ENCODE measurements at regions not wholly inside any gene's neighbourhood (a gene's known extent, or its start where the extent isn't known, plus 50 kb on each side); places are given as distances from the start of the nearest gene placed in this dataset.
"Not testable (repeated sequence)": the region's sequence is repeated elsewhere in the genome, so short reads cannot be mapped to it uniquely, and the experiment has no call there.

DNA sequence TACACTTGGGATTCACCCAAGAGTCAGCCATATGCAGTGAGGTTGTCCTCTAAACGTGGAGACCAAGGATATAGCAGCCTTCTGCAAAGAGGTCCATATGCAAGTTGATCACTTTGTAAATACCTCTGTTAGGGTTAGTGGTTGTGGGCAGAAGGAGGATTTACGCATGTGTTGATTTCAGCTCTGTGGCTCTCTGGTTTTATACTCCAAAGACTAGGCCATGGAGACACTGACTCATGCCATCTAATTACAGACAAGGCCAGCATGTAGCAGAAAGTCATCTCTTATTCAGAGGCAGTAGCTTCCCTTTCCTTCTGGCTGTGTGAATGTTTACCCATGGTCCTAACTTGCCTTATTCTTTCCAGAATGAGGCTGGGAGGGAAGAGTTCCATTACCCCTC, 140.9 kb upstream of the GOLGA6L4 start:
- DNase-seq, result not testable (repeated sequence)

DNA sequence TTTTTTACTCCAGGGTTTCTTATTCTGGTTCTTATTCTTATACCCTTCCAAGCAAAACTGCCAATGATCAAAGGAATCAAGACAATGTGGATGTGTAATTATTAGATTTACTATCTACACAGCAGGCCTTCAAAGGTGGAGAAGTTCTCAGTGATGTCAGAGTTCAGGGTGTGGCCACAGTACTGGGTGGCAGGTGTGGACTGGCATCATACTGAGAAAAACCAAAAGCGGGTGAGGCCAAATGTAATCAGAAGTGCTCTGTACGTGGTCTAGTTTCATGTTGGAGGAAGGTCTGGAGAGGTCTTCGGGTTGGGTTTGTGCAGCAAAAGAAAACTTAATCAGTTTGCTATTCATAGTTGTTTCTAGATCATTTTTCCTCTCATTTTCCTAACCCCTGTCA, 138.5 kb upstream of the GOLGA6L4 start:
- not testable (repeated sequence) for DNase-seq

DNA sequence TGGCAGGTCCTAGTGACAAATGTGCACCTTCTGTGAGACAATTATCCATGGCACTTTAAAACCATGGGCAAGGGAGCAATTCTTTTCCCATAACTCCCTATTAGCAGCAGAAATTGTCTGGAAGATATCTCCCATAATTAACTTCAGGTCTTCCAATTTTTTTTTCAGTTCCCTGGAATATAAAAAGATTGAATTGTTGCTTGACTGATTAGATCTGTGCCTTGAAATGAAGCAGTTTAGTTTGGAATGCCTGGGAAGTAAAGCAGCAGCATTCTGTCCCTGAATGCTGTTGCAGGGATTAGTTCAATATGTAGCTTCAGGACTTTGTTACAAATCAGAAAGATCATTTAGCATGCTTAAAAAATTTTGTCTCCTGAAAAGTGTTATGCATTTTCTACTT, 137.0 kb upstream of the GOLGA6L4 start:
- DNase-seq, result no peak

DNA sequence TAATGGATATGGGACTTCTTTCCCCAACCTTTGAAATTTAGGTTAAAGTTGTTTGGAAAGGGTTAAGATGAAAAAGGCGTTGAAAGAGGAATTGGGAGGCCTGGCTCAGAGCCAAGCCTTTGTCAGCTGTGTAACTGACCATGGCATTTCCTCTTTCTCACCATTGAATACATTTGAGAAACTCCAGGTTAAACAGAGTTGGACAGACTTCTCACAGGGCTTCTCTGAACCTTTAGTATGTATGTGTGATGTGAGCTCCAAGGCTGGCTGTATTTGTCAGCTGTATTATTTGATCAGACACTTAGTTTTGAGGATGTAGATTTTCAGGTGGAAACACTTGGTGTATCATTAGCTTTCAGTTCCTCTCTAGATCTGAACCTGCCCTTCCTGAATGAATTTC, 136.4 kb upstream of the GOLGA6L4 start:
- no peak for DNase-seq

DNA sequence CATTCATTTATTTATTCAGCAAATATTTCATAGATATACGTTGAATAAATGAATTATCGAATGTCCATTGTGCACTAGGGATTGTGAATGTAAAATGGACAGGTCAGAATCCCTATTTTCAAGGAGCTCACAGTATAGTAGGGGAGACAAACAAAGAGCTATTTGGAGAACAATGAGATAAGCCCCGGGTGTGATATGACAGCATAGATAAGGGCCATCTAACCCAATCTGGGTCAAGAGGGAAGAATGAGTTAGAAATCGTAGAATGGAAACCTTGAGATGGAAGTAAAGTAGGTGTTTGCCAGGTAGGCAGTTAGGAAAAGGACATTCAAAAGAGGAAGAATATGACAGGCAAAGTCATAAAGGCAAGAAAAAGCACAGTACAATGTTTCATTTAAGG, 132.2 kb upstream of the GOLGA6L4 start:
- DNase-seq, result no peak

DNA sequence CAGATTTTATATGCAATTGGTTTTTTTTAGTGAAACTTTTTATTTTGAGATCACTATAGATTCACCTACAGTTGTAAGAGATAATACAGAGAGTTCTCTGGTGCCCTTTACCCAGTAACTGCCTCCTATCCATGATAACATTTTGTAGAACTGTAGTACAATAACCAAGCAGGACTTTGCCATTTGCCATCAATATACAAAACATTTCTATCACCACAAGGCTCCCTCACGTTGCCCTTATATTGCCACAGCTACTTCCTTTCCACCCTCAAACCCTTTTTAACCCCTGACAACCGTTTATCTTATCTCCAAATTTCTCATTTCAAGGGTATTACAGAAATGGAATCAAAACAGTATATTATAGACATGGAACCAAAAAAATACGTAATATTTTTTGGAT, 130.7 kb upstream of the GOLGA6L4 start:
- no peak for DNase-seq

DNA sequence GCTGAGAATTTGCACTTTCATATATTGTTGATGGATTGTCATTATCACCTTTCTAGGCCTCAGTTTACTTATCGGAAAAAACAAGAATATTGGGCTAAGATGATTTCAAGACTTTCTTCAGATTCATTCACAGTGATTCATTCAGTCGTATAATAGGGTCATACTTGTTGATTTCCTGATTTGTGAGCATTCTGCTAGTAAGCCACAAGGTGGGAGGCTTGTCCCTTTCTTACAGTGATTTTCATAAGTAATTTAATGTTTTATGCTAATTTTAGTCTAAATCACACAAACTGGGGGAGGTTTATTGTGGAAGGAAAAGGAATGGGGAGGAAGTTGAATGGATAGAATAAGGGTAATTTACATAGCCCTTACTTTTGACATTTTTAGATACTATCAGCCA, 126.8 kb upstream of the GOLGA6L4 start:
- DNase-seq, result no peak

DNA sequence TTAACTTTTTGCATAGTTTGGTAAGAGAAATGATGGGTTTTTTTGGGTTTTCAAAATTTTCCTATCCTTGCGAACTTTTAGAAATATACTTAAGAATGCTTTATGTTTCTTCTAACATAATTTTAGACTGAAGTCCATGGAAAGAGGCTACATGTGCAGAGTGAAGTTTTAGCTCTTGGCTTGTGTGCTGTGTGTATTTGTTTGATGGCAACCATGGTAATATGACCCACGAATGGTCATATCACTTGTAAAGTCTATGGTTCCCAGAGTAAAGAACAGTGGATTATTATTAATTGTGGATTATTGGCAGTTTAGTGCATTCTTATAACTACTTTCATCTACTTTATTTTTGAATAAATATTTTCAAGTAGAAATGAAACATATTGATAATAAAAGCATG, 124.0 kb upstream of the GOLGA6L4 start:
- no peak for DNase-seq

DNA sequence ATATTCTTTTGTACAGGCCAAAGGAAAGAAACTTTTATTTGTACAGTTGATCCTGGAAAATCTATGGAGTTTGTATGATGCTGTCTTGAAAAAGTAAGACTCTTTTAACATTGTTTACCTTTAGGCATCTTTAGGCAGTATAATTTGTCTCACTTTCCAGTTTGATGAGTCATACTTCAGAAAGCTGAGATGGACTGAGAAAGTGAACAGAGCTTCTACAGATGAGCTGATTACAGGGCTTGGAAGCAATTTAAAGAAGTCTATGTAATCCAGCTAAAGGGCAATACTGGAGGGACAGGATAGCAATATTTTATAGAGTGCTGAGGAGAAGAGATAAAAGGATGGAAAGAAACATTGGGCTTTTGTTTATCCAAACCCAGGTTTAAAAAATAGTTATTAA, 123.5 kb upstream of the GOLGA6L4 start:
- DNase-seq, result peak; percentile 28

DNA sequence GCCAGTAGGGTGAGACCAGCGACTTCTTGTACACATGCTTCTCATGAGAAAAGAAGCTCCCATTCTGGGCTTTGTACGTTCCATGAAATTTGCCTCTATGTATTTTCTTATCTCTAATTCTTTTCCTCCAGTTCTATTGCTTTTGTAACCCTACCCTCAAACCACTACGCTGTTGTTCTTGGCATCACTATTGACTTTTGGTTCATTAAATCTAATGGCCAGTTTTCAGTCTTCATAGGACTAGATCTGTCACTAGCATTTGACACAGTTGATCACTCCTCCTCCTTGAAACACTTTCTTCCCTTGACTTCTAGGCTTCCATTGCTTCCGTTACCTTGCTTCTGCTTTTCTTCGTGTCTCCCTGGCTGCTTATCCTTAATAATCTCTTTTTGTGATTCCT, 121.7 kb upstream of the GOLGA6L4 start:
- no peak for DNase-seq

DNA sequence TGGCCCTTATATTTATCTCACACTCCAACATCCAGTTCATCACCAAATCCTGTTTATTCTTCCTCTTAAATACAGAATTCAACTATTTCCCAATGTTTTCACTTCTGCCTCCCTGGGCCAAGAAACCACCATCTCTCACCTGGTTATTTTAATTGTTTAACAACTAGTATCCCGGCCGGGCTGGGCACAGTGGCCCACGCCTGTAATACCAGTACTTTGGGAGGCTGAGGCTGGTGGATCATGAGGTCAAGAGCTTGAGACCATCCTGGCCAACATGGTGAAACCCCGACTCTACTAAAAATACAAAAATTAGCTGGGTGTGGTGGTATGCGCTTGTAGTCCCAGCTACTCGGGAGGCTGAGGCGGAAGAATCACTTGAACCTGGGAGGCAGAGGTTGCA, 120.9 kb upstream of the GOLGA6L4 start:
- DNase-seq, result not testable (repeated sequence)

DNA sequence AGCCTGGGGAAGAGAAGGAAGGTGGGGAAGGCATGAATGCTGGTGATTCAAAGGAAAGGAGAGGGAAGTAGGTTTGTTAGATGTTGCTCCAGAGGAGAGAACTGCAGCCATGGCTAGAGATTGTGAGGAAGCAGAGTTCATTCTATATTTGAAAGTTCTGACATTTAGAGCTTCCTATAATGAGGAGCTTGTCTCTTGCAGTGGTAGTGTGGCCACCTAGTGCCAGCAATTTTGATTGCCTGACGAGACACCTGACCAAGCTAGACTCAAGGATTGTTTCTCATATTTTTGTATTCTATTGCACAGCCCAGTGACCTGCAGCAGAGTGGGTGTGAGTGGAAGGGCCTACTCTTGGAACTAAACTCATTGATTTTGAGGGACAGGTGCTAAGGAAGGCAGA, 116.2 kb upstream of the GOLGA6L4 start:
- not testable (repeated sequence) for DNase-seq

DNA sequence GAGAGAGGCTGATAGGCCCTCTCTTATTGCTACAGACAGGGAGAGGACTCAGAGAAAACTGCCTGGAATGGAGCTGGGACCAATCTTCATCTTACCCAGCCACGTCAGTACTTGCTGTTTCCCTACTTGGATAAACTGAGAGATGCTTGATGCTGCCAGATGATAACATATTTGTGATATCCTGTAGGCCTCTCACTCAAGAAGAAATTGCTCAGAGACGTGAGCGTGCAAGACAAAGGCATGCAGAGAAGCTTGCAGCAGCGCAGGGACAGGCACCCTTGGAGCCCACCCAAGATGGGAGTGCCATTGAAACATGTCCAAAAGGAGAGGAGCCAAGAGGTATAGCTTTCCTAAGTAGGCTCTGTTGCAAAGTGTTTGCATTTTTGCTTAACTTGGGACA, 114.7 kb upstream of the GOLGA6L4 start:
- DNase-seq, result not testable (repeated sequence)

DNA sequence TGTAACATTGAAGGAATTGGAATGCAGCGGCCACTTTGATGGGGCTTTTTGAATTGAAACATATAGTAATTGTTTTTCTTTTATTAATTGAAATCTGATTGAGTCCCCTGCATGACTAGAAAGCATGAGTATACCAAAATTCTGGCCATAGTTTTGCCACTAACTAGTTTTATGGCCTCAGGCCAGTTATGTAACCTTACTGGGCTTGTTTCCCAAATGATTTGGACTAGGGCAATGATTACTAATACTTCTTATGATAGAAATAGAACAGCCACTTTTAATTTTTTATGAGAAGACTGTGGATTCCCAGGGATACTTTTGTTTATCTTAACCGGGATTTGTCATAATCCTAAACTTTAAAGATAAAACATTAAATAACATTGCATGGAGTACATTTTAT, 106.9 kb upstream of the GOLGA6L4 start:
- not testable (repeated sequence) for DNase-seq

DNA sequence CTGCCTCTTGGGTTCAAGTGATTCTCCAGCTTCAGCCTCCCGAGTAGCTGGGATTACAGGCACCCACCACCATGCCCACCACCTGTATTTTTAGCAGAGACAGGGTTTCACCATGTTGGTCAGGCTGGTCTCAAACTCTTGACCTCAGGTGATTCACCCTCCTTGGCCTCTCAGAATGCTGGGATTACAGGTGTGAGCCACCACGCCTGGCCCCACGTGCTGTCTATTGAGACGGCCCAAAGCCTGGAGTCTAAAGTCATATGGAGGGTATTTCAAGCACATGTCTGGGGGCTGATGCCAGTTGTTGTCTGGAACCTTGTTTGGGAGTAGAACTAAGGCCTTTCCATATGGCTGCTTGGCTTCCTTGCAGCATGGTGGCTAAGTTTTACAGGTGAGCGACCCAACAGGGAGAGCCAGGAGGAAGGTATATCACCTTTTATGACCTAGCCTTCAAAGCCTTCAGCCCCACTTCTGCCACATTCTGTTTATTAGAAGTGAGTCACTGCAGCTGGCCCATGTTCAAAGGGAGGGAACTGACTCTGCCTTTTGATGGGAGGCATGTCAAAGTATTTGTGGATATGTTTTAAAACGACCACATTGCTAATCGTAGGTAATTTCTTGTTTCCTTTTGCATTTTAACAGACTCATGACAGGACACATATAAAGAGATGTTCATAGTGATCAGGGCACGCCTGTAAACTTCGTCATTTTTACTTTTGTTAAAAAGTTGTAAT, 105.3 kb upstream of the GOLGA6L4 start:
- not testable (repeated sequence) for DNase-seq

DNA sequence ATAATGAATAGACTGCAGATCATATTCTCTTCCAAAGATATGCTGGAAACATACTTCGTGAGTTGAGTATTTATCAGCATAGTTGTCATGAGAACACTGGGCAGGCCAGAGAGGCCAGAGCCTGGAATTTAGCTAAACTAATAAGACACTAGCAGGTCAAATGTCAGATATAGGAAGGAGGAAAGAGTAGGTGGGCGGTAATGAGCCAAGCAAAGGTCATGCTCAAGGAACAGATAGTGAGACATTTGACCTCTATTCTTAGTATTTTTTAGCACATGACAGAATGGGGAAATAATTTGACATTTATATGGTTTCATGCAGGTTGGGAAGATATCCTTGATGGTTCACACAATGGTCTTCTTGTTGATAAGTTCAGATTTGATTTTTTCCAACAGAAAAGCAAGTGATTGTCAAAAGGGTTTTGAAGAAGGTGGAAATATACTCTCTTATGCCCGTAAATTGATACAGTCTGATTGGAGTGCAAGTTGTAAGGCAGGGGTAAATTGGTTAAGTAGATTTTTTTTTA, 99.6 kb upstream of the GOLGA6L4 start:
- DNase-seq, result not testable (repeated sequence)

DNA sequence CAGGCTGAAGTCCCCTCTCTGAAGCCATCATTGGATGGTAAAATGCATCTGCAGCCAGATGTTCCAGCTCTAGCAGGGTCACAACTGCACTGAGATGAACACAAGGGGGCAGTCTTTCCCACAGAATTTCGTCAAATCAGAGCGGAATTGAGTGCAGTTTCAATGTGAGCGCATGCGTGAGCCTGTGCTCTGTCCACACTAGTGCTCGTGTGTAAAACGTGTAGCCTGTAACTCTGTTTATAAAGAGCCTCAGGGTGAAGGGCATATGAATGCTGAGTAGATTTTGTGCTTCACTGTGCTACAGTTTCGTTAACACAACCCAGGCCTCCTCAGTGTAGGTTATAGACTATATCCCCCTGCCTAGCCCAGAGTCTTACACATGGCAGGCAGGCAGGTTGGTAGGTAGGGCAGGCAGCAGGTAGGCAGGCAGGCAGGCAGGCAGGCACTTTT, 92.7 kb upstream of the GOLGA6L4 start:
- peak; percentile 70 for DNase-seq

DNA sequence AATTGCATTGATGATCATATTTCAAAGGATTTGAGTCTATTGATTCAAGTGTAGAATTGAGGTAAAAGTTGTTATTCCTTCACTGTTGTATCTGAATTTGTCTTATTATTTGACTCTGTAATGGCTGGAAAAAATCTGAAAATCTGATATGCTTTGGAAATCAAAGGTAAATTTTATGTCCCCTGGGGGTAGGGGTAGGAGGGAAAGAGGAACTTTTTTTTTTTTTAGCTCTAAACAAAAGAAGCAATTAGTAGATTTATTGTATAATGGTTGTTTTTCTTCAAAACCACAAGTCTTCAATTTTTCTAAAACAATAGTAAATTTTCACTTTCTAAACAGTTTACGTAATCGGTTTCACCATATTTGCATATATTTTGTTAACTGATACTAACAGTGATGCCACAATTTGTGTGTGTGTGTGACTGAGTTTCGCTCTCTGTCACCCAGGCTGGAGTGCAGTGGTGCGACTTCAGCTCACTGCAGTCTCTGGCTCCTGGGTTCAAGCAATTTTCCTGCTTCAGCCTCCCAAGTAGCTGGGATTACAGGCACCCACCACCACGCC, 91.7 kb upstream of the GOLGA6L4 start:
- DNase-seq, result no peak

DNA sequence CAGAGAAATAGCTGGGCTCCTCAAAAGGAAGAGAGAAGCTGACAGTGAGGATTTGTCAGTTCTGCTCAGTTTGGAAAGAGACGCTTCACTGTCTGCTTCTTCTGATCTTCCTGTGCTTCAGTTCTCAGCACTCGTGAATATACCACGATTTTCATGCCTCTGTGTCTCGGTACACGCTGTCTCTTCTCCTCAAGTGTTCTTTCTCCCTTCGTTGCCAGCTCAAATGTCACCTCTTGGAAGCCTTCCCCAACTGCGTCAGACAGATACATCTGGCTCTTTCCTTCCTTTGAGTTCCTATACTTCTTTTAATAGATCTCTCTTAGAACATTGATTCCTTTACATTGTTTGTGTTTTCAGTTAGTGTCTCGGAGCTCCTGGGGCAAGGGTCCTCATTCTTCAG, 90.6 kb upstream of the GOLGA6L4 start:
- DNase-seq, result not testable (repeated sequence)

DNA sequence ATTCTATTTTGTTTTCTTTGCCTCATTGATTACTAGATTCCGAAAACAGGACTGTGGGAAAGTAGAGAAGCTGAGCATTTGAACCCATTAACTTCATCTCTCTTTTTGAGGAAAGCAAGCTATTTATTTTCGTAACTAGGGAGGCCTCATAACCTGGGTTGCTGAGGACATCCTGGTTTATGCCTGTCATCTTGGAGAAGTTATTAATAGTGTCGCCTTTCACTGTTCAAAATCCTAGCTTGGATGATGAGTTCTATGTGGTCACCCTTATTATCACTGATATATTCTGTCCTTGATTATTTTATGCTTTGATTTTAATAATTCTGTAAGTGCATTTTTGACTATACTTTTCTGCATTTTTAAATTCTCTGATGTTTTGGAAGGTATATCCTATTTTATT, 89.3 kb upstream of the GOLGA6L4 start:
- DNase-seq, result not testable (repeated sequence)

DNA sequence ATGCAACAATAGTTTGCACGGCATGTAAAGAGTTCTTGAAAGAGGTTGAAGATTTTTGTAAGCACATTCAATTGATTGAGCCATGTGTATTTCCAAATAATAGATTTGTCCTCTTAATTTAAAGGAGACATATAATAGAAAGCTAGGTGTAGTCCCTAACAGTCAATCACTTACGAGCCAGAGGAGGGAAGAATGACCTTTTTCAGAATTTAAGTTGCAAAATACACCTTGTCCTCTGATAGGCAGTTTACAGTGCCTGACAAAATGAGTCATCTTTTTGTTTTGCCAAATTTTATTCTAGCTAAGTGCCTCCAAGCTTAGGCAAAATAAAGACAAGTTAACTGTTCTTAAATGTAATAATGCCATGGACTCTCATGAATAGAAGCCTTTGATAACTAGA, 88.3 kb upstream of the GOLGA6L4 start:
- not testable (repeated sequence) for DNase-seq

DNA sequence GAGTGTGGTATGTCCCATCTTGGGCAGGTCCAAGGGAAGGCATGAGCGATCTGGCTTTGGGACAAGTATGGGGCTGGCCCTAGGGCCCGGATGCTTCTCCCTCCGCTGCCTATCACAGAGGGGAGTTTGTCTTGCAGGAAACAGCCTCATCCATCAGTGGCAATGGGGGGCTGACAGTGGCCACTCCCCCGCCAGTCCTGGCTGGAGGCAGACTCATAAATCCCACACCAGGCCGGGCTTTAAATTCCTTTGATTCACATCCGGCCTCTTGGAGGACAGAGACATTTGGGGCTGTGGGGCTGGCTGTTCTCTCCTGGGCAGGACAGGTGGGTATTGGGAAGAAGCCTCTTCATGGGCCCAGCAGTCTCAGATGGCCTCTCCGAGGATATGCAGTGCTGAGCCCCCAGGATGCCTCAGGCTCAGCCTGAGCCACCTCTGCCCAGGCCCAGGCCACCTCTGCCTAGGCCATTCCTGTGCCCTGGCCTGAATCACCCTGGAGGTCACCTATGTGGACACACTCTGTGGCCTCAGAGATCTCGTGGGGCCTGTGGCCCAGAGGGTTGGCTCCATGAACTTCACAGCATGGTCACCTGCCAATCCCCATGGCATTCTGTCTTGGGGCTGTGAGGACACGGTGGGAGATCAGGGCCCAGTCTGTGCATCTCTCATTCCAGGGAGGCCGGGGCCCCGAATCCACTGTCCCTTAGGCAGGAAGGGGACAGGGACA, 84.2 kb upstream of the GOLGA6L4 start:
- no peak for DNase-seq

DNA sequence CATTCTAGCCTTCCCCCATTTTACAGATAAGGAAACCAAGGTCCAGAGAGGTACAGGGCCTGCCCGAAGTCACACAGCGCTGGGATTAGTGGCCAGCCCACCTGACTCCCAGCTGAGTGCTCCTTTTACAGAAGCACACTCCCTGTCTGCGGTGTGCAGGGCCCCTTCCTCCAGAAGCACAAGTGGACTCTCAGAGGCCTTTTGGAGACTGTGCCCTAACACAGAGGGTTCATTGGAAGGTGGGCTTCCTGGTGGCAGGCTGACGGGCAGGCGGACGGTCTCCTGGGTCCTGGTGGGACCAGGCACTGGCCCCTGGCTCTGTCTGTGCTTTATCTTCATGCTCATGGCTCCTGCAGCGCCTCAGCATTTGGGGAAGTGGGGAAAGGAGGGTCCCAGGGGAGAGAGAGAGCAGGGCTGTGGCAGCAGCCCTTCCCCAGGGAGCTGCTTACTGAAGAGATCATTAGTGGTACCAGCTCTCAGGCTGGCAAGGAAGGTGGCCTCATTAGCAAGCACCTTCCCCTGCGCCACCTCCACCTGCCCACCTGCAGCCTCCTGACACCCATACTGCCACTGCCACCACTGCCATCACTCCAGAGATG, 83.1 kb upstream of the GOLGA6L4 start:
- not testable (repeated sequence) for DNase-seq
